Psoas muscle (tissue), 7 donors: ENCODE measurements at regions not wholly inside any gene's neighbourhood (a gene's known extent, or its start where the extent isn't known, plus 50 kb on each side); places are given as distances from the start of the nearest gene placed in this dataset.

ENCODE experiments used
- ATAC-seq, 4 donors: fragments of 200-7000 bp; cut with Tn5 transposase; one replicate each; pipeline ENCODE4 v1.9.1; 2020; ENCODE audit warnings: moderate library complexity in 3 of 4, mild to moderate bottlenecking in 2 of 4
- DNase-seq, 2 donors: peaks; one replicate each; pipeline ENCODE4 v3.0.0-alpha.2; 2020
- H3K27ac ChIP-seq: fragments of 200-600 bp; one replicate; pipeline ENCODE4 v1.8.0; 2022
- H3K27me3 ChIP-seq, 3 donors: fragments of 200-600 bp in 1 of 3; one replicate each; pipeline versions ENCODE4 v1.6.1 to v1.8.0; 2013 to 2022; ENCODE audit warnings: low read length in 2 of 3, mild to moderate bottlenecking in 2 of 3, moderate library complexity in 1 of 3; ENCODE audit not compliant: insufficient read depth in 3 of 3
- H3K36me3 ChIP-seq, 2 donors: fragments of 200-600 bp in 1 of 2; one replicate each; pipeline versions ENCODE4 v1.6.1 to v1.8.0; 2013 to 2022; ENCODE audit warnings: low read depth in 1 of 2, mild to moderate bottlenecking in 1 of 2, moderate library complexity in 1 of 2; ENCODE audit not compliant: insufficient read depth in 1 of 2
- H3K4me1 ChIP-seq: fragments of 200-600 bp; one replicate; pipeline ENCODE4 v1.8.0; 2022
- H3K4me3 ChIP-seq: fragments of 200-600 bp; one replicate; pipeline ENCODE4 v1.8.0; 2022; ENCODE audit warnings: mild to moderate bottlenecking
- H3K9me3 ChIP-seq: fragments of 200-600 bp; one replicate; pipeline ENCODE4 v1.8.0; 2022
- WGBS, 3 donors: extraction: QIAGEN DNeasy Blood & Tissue Kit; methylation state at CpG; one replicate each; pipeline versions ENCODE4 v1.1.6 to v1.1.7; 2013; 5-methylcytosine and 5-hydroxymethylcytosine counted together
- intact Hi-C, 2 donors: fragments of 100-400 bp; cut with DNase I; formaldehyde crosslinking; loops; one replicate each; pipeline versions ENCODE4 v1.11.0 to v1.14.2; 2022
- TF ChIP-seq, protein P1 (sequence below): fragments of 200-600 bp; IDR thresholded peaks from one replicate; pipeline ENCODE4 v1.8.0; 2022; ENCODE audit warnings: antibody characterized with exemption
- donor health status: healthy with polysubstance abuse.
- donor health status: DM: no; HTN: no; CAD: no; lungs with moderate emphysema.
- donor health status: Bipolar disorder and iron deficiency.
- donor health status: healthy.
- donor health status: DM: yes; HTN: yes; CAD: no.
- donor health status: DM: no; HTN: no; CAD: no.
- donor health status: DM: yes; HTN: yes; CAD: no.

DNA sequence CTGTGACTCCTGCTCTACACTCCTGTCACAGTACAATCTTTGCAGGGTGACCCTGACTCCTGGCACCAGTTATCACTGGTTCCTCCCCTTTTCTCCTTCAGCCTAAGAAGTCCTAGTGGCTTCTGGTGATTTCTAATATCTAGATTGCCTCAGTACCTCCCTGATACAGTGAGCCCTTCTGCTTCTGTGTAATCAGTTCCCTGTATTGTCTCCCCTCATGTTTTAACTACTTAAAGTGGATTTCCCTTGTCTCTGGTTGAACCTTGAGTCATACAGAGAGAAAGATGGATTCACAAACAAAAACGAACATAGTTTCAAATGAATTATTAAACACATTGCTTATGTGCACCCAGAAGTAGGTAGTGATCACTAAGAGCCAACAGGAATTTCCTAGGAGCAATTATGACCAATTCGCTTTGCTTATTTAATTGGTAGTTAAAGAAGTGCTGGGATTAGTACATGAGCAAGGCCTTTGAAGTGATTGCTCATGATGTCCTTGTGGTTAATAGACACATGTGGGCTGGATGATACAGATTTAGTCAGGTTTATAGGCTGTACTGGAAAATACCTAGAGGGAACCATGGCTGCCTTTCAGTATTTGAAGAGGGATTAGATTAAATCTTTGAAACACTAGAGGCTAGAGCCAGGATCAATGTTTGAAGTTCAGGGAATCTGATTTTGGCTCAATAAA lies 145.8 kb upstream of the MEF2C start:
- no peak overlapping the region for H3K27ac ChIP-seq
- intact Hi-C loops = no loop called here
- DNase-seq = no peak
- 89 to 94% (median 90%) methylated on average over 2 of the region's 2 CpGs for WGBS, 3 donors
- H3K27me3 ChIP-seq = no peaks in the 10 kb centered on the region
- H3K36me3 ChIP-seq = no peaks in the 10 kb centered on the region
- H3K4me1 ChIP-seq = no peaks in the 10 kb centered on the region
- TF ChIP-seq, protein P1, sequence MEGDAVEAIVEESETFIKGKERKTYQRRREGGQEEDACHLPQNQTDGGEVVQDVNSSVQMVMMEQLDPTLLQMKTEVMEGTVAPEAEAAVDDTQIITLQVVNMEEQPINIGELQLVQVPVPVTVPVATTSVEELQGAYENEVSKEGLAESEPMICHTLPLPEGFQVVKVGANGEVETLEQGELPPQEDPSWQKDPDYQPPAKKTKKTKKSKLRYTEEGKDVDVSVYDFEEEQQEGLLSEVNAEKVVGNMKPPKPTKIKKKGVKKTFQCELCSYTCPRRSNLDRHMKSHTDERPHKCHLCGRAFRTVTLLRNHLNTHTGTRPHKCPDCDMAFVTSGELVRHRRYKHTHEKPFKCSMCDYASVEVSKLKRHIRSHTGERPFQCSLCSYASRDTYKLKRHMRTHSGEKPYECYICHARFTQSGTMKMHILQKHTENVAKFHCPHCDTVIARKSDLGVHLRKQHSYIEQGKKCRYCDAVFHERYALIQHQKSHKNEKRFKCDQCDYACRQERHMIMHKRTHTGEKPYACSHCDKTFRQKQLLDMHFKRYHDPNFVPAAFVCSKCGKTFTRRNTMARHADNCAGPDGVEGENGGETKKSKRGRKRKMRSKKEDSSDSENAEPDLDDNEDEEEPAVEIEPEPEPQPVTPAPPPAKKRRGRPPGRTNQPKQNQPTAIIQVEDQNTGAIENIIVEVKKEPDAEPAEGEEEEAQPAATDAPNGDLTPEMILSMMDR = no peak
- no peak overlapping the region for H3K4me3 ChIP-seq
- H3K9me3 ChIP-seq = no peaks in the 10 kb centered on the region
- ATAC-seq = no peak

DNA sequence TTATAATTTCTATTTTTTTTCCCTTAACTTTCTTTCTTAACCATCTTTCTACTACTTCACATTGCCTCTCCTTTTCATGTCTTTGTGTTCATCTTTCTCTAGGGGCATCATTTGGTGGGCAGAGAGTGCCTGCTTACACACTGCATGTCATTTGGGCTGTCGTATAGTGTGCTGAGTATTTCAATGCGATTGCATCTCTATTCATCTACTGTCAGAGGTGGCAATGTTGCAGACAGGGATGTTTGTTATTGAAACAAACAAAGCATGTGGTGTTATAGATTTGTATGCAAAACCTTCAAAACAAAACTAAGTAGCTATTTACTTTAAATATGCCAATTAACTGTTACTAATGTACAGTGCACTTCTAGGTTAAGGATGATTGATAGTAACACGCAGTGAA lies 141.1 kb upstream of the MEF2C start:
- H3K36me3 ChIP-seq = no peaks in the 10 kb centered on the region
- H3K9me3 ChIP-seq = no peaks in the 10 kb centered on the region
- H3K4me1 ChIP-seq = no peaks in the 10 kb centered on the region
- no peak overlapping the region for H3K4me3 ChIP-seq
- DNase-seq (no peak), ATAC-seq (no peak)
- WGBS, 3 donors = 91 to 93% (median 92%) methylated on average over 3 of the region's 3 CpGs
- intact Hi-C loops = no loop called here
- TF ChIP-seq, protein P1 = no peak
- H3K27ac ChIP-seq = no peak overlapping the region
- no peaks in the 10 kb centered on the region for H3K27me3 ChIP-seq

DNA sequence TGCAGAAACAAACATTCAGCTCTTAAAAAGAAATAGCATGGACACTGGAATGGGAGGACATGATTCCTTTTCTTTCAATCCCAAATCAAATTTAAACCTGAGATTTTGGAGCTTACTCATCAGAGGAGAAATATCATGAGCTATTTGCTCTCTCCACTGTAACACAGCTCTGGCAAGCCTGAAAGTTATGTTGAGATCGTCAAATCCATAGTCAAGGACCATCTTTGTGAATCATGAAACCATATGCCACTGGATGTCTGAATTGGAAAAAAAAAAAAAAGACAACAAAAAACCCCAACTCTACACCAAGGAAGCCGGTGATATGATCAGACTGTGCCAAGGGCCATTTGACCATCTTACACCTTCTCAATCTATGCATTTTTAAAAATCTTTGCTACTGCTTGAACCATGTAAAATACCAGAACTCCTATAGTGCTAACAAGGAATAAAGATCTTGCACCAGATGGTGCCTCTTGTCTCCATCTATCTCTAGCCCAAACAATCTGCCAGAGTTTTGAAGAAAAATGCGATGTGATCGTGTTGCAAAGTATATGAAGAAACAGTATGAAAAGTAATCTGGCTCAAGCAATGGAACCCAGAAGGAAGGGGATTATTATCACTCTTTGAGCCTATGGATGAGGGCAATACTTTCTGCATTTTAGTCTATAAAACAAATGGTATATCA lies 138.1 kb upstream of the MEF2C start:
- Histone ChIP-seq H3K9me3 (no peaks in the 10 kb centered on the region), H3K36me3 (no peaks in the 10 kb centered on the region), H3K4me1 (no peaks in the 10 kb centered on the region), H3K4me3 (no peak overlapping the region), H3K27ac (no peak overlapping the region), H3K27me3 (no peaks in the 10 kb centered on the region)
- TF ChIP-seq, protein P1 = no peak
- DNase-seq (no peak), ATAC-seq (no peak)
- intact Hi-C loops = no loop called here
- 90 to 93% (median 91%) methylated on average over 4 of the region's 4 CpGs for WGBS, 3 donors

DNA sequence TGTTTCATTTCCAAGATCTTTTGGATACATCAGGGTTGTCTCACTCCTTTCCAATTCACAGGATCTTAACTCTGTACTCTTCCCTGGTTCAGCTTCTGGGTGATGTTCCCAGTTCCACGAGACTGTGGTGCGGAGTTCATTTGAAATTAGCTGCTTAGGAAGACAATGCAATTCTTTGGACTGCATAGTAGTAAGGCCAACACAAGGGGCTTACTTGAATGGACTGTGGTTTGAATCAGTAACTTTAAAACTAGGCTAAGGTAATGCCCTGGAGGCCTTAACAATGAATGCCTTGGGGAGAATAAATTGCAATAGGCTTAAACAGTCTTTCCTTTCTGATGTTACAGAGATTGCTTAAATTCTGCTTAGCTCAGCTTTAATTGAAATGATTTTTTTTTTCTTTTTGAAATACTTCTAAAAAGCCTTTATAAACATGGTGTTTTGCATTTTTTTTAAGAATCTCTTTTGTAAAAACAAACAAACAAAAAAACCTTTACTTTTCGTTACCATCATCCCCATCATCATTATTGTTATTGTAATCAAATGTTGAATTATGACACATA lies 133.8 kb upstream of the MEF2C start:
- H3K9me3 ChIP-seq = no peaks in the 10 kb centered on the region
- TF ChIP-seq, protein P1 = no peak
- 94 to 96% (median 95%) methylated on average over 3 of the region's 3 CpGs for WGBS, 3 donors
- H3K27ac ChIP-seq = no peak overlapping the region
- intact Hi-C loops = no loop called here
- no peaks in the 10 kb centered on the region for H3K36me3 ChIP-seq
- DNase-seq (no peak), ATAC-seq (no peak)
- H3K4me1 ChIP-seq = no peaks in the 10 kb centered on the region
- H3K4me3 ChIP-seq = no peak overlapping the region
- H3K27me3 ChIP-seq = no peaks in the 10 kb centered on the region
